ENCODE measurements at regions not wholly inside any gene's neighbourhood (a gene's known extent, or its start where the extent isn't known, plus 50 kb on each side); places are given as distances from the start of the nearest gene placed in this dataset.
A peak's percentile ranks its signal among the peaks of the same experiment; 100 is the strongest.

DNA sequence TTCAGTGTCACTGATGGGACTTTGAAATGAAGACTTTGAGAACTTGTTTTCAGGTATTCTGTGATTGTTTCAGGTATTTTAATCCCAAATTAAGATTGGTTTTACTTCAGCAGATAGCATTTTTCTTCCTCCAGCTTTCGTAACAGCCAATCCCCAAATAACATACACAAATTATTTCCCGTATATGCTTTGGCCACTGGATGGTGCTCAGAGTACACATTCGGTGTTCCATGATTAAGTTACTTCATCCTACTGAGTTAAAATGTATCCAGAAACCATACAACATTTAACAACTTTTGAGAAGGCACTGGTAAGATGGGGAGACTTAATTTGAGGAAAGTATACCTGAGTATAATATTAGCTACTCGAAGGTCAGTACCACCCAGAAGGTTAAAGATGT, 233.4 kb upstream of the FAM47A start:
- no peak overlapping the region for H3K23ac ChIP-seq (ENCODE audit: low read depth, low read length)
- no peak overlapping the region for H2BK5ac ChIP-seq (ENCODE audit: low read depth, low read length, poor library complexity, severe bottlenecking)
- H3K27me3 ChIP-seq (ENCODE audit: control insufficient read depth, insufficient read depth, low read length) = no peaks in the 10 kb centered on the region
- H3K18ac ChIP-seq (ENCODE audit: low read depth, low read length) = no peak overlapping the region
- H4K8ac ChIP-seq (ENCODE audit: low read depth in 2 of 2, low read length in 2 of 2) = no peak overlapping the region
- no peak overlapping the region for H2BK20ac ChIP-seq (ENCODE audit: low read depth, low read length)
- ChIA-PET CTCF (no interaction called here), POLR2A (ENCODE audit: unreplicated experiment) (no interaction called here)
- H3K4me1 ChIP-seq (ENCODE audit: control insufficient read depth, insufficient read depth, low read length) = no peaks in the 10 kb centered on the region
- H3K4me3 ChIP-seq (ENCODE audit: insufficient read depth, low read depth, low read length) = no peak overlapping the region
- H4K91ac ChIP-seq (ENCODE audit: insufficient read depth, low read depth, low read length) = no peak overlapping the region
- no peak overlapping the region for H2AFZ ChIP-seq (replicated peaks; ENCODE audit: low read length, poor library complexity)
- H2AK9ac ChIP-seq (replicated peaks; ENCODE audit: low read depth, low read length, poor library complexity) = no peak overlapping the region
- H3K27ac ChIP-seq (ENCODE audit: insufficient read depth, low read length) = no peak overlapping the region
- BruUV-seq (replicated peaks) = no TSS peak
- H3K79me1 ChIP-seq (ENCODE audit: low read depth in 1 of 2, low read length in 2 of 2) = no peaks in the 10 kb centered on the region
- H3K14ac ChIP-seq (replicated peaks; ENCODE audit: low read depth, low read length) = no peak overlapping the region
- H3K36me3 ChIP-seq (ENCODE audit: control insufficient read depth, insufficient read depth, low read length) = no peaks in the 10 kb centered on the region
- H3K9me3 ChIP-seq (ENCODE audit: control insufficient read depth, insufficient read depth, low read length) = no peaks in the 10 kb centered on the region
- intact Hi-C loops (cut with micrococcal nuclease) = no loop called here
- TF ChIP-seq FOS (IDR thresholded peaks at IDR 0.05; ENCODE audit: low read depth, low read length) (no peak), RAD21 (IDR thresholded peaks at IDR 0.05; ENCODE audit: low read length) (peak; percentile 49)
- TF ChIP-seq, protein P1, sequence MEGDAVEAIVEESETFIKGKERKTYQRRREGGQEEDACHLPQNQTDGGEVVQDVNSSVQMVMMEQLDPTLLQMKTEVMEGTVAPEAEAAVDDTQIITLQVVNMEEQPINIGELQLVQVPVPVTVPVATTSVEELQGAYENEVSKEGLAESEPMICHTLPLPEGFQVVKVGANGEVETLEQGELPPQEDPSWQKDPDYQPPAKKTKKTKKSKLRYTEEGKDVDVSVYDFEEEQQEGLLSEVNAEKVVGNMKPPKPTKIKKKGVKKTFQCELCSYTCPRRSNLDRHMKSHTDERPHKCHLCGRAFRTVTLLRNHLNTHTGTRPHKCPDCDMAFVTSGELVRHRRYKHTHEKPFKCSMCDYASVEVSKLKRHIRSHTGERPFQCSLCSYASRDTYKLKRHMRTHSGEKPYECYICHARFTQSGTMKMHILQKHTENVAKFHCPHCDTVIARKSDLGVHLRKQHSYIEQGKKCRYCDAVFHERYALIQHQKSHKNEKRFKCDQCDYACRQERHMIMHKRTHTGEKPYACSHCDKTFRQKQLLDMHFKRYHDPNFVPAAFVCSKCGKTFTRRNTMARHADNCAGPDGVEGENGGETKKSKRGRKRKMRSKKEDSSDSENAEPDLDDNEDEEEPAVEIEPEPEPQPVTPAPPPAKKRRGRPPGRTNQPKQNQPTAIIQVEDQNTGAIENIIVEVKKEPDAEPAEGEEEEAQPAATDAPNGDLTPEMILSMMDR (conservative IDR thresholded peaks at IDR 0.05; ENCODE audit: low read depth, low read length) = peak; percentile 37
- DNase-seq (peak; percentile 3), ATAC-seq (ENCODE audit: low read depth) (no peak)
- in situ Hi-C loops (cut with MboI; ENCODE audit: low sequenced_read_pairs) = no loop called here
- H2AK5ac ChIP-seq (ENCODE audit: low read depth, low read length) = no peak overlapping the region
- dilution Hi-C loops (cut with HindIII; ENCODE audit: low sequenced_read_pairs, unreplicated experiment) = no loop called here
- H2BK120ac ChIP-seq (ENCODE audit: low read depth, low read length) = no peak overlapping the region
- no peak overlapping the region for H3K9ac ChIP-seq (ENCODE audit: low read depth, low read length)
- no peak overlapping the region for H3K56ac ChIP-seq (ENCODE audit: extremely low read depth, insufficient read depth, low read length)
- no peaks in the 10 kb centered on the region for H4K20me1 ChIP-seq (ENCODE audit: insufficient read depth, low read length)
- H3K4me2 ChIP-seq (ENCODE audit: low read depth, low read length) = no peak overlapping the region
- H3K9me1 ChIP-seq (ENCODE audit: insufficient read depth, low read length) = no peaks in the 10 kb centered on the region
- no peak overlapping the region for H4K5ac ChIP-seq (ENCODE audit: low read depth, low read length)
- no CpG with 5 or more reads among the region's 4 CpGs for WGBS, 2 experiments (ENCODE audit: extremely low coverage in 2 of 2, insufficient read length in 1 of 2)
- H3K4ac ChIP-seq (ENCODE audit: low read depth, low read length) = no peak overlapping the region
- H2BK15ac ChIP-seq (ENCODE audit: low read depth, low read length) = no peak overlapping the region

Data from IMR-90 (cell line).